Activated T-cell treated with anti-CD3 and anti-CD28 coated beads for 48 hours (primary cell): ENCODE measurements at regions not wholly inside any gene's neighbourhood (a gene's known extent, or its start where the extent isn't known, plus 50 kb on each side); places are given as distances from the start of the nearest gene placed in this dataset.
"Not testable (repeated sequence)": the region's sequence is repeated elsewhere in the genome, so short reads cannot be mapped to it uniquely, and the experiment has no call there.

Source experiments
- DNase-seq: peaks from one replicate; pipeline ENCODE4 v3.0.0-alpha.2; 2020; ENCODE audit warnings: low read depth

DNA sequence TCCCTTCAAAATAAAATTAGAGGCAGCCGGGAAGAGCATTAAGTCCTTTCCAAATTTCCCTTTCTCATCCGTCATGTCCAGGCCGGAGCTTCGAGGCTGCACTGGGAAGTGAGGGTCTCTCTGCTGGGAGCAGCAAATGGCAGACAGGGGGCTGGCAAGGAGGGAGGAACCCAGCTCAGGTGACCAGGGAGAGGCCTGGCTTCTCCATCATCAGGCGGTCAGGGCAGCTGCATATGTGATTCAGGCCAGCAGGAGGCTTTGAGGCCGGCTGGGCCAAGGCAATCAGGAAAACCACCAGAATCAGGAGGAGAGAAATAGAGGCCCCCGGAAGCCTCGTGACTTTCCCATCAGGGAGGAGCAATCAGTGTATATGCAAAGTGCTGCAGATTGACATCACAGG is 85.0 kb upstream of the RPL38 start:
- DNase-seq: no peak

DNA sequence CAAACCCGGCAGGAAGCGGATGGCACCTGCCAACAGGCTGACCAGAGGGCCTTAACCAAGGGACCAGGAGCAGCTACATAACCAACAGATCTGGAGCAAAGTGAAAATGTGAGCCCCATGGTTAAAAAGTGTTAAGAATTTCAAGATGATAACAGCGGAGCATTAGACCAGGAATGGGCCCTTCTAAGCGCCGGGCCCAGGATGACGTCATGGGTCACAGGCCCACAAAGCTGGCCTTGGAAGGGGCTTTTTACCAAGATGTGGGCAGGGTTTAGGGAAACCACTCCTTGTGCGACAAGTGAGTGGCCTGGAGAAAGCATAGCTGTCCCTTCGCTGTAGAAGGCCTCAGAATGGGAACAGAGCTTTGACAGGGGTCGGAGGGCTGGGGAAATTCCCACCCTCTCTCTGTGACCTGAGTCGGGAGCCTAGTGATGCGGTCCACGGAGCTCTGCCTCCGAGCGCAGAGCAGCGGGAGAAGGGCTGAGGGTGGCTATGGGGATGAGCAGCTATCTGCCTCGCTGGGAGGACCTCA is 84.4 kb upstream of the RPL38 start:
- DNase-seq: no peak

DNA sequence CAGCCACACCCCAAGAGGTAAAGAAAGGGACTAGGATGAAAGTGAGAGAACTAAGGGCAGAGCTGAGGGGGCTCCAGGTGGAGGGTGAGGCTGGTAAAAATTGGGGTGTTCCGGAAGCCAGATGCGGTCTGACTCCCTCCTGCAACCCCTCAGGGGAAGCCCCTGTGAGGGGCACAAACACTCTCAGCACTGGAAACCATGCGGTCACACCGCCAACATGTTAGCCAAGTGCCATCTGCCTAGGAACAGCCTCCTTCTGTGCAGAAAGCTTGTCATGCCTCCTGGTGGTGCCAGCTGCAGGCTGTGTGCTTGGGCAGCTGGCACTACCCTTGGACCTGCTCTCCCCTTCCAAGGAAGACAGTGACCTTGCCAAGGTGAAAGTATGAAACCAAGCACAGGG is 83.5 kb upstream of the RPL38 start:
- no peak for DNase-seq

DNA sequence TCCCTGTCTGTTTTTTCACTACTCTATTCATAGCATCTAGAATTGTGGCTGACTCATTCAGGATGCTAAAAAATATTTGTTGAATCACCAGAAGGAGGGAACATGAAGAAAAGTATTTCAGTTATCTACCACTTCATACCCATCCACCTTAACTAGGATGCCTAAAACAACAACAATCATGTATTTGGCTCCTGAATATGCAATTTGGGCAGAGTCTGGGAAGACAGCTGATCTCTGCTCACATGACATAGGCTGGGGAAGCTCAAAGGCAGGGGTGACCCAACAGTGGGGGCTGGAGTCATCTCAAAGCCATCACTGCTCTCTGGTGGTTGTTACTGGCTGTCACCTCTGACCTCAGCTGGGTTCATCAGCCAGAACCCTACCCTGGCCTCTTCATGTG is 80.1 kb upstream of the RPL38 start:
- DNase-seq: no peak

DNA sequence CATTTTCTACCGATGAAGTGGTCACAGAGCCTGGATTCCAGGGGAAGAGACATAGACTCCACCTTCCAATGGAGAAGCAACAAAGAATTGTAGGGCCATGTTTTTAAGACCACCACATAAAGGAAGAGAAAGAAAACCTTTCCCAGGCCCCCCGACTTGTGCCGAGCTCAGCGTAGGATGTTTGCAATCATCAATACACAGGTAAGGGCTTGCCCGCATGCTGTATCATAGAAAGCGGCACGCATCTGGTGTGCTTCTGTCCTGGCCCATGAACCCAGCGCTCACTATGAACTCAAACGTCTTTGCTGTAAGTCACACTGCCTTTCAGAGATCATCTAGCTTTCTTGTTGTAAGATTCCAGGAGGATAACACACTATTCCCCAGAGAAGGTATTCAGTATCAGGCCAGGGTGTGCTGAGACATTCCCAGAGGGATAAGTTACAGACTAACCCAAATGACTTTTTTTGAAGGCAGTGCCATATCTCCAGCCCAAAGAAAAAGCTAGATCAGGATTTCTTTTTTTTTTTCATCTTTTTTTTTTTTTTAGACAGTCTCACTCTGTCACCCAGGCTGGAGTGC is 79.5 kb upstream of the RPL38 start:
- no peak for DNase-seq

DNA sequence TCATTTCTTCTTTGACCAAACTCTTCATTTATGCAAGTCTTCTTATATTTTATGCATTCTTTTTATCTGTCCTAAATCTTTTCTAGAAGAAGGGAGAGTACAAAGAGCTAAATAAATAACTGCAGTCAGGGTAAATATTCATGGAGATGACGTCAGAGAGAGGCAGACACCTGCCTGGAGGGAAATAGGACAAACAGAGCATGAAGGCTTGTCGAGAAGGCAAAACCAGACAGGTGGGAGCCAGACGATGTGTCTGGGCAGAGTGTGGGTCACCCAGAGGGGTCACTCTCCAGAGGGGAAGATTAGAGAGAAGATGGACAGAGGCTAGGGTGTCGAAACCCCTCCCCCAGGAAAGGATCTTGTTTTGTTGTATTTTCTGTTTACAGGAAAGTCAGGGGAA is 78.3 kb upstream of the RPL38 start:
- DNase-seq: no peak

DNA sequence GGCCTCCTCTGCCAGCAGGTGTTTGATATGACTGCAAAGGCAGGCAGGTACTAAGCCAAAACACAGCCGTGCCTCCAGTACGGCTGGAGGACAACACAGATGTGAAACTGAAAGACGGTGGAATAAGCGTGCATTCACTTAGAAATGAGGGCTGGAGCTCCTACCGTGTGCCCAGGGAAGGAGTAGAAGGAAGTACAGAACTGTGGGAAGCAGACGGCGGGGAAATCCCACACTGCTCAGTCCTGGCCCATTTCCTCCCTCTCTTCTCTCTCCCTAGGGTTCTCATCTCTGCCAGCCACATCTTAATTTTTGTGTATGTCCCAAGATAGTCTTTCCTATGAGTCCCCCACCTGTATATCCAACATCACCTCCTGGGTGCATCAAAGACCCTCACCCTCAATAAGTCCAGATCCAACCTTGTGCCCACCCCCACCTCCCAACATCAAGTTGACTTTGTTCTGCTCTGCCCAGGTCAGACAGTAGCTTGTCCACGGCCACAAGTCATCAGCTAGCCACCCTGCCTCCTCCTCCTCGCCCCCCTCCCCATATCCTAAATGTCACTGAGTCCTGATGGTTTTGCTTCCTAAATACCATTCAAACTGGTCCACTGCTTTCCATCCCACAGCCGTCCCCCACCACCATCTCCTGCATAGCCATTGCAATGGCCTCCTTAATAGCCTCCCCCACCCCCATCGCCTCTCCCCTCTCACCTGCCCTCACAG is 77.1 kb upstream of the RPL38 start:
- no peak for DNase-seq

DNA sequence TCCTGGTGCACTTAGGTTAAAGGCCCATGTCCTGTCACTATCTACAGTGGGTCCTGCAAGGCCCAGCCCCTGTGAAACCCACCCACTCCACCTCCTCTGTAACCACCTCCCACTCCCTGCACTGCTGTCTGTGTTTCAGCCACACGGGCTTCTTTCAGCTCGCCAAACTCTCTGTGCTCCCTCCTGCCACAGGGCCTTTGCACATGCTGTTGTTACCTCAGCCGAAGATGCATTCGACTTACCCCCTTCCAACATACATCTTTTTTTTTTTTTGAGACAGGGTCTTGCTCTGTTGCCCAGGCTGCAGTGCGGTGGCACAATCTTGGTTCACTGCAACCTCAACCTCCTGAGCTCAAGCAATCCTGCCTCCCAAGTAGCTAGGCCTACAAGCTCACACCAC is 76.5 kb upstream of the RPL38 start:
- DNase-seq: no peak

DNA sequence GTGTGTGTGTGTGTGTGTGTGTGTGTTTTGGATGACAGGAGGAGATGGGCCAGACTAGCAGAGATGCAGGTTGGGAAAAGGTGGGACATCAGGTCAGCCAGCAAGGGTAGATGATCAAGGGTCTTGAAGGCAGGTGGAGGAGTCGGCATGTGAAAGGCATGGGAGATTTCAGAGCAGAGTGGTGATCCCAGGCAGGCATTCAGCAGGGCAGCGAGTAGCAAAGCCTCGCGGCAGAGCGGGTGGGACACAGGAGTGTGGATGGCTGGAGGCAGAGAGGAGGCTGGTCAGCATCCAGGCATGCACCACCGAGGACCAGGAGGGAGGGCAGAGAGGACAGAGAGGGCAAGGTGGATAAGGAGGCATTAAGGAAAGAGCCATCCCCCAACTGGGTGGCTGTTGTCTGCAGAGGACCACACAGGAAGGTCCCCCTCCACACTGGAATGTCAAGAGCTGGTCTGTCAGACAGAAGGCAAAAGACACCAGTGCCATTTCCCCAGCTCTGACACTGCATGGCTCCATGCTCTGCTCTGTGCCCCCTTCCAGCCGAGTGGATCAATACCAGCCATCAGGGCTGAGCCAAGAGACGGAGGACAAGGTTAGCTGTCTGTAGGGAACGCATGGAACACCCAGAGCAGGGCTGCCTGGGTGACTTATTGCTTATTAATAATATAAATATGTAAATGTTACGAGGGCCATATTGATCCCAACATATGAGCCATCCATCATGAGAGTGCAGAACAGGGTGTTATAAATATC is 74.8 kb upstream of the RPL38 start:
- no peak for DNase-seq

DNA sequence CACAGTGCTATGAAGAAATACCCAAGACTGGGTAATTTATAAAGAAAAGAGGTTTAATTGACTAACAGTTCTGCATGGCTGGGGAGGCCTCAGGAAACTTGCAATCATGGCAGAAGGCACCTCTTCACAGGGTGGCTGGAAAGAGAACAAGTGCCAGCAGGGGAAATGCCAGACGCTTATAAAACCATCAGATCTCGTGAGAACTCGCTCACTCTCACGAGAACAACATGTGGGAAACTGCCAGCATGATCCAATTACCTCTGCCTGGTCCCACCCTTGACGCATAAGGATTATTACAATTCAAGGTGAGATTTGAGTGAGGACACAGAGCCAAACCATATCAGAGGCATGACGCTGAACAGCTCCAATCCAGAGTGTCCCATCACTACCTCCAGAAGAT is 73.7 kb upstream of the RPL38 start:
- not testable (repeated sequence) for DNase-seq

DNA sequence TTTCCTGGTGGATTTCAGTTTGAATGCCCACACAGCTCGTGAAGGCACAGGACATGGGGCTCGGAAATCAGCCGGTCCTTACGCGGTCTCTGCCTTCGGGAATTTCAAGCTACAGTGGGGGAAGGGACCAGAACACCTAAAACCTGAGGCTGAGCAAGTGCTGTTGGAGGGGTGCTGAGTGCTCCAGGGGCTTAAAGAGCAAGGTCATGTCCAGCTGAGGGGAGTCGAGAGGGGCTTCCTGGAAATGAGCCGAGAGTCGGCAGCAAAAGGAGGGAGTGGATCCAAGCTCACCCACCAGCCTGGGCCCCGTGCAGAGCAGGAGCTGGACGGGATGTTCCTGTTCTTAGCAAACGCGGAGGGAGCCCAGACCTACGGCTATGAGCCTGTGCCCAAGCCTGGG is 73.2 kb upstream of the RPL38 start:
- DNase-seq: no peak

DNA sequence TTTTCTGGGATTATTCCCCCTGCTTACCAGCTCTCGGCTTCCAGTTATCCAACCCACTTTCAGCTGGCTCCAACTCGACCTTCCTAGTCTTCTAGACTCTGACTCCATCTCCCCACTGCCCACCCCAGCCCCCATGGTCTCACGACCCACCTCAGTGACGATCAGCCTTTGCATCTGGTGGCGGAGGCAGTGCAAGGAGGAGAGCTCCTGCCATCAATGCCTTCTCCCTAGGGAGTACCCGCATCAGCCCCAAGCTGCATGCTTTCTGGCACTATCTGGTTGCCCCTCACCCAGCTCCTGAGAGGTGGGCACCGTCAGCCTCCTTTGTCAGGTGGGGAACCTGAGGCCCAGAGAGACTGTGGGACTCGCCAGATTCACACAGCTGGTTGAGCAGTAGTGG is 72.6 kb upstream of the RPL38 start:
- DNase-seq: no peak

DNA sequence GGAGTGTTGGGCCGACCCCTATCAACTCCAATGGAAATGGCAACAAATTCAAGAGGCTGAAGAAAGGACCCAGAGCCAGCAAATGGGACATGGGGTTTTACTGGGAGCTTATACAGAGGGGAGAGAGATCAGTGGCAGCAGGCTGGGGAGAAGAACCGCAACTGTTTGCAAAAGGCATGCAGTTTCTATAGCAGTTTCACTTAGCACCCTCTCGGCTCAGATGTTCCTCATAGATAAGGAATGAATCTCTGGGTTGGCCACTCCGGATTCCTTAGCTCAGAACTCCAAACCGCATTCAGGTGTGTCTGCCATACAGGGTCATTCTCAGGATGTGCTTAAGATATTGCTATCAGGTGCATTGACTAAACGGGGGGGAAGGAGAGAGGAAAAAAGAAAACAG is 71.1 kb upstream of the RPL38 start:
- DNase-seq: no peak

DNA sequence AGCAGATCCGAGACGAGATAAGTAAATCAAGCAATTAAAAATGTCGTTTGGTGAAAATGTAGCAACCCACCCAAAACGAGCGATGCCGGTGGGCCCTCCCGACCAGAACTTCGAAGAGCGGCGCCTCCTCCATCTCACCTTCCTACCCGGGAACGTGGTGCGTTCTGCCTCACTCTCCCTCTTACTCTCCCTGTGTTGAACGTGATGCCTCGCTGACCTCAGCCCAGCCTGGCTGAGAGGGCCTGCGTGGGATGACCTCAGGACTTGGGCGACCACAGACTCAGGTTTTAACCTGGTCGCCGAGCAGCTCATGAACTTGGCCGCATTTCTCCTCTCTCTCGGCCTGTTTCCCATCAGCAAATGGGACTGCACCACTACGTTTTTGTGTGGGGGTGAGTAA is 69.7 kb upstream of the RPL38 start:
- no peak for DNase-seq

DNA sequence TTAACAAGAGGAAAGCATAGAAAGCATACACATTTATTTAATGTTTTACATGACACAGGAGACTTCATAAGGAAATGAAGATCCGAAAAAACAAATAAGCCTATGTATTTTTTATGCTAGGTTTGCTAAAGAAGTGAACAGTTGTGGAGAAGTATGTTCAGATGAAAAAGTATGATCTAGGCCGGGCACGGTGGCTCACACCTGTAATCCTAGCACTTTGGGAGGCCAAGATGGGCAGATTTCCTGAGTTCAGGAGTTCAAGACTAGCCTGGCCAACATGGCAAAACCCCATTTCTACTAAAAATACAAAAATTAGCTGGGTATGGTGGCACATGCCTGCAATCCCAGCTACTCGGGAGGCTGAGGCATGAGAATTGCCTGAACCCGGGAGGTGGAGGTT is 69.2 kb upstream of the RPL38 start:
- DNase-seq: not testable (repeated sequence)

DNA sequence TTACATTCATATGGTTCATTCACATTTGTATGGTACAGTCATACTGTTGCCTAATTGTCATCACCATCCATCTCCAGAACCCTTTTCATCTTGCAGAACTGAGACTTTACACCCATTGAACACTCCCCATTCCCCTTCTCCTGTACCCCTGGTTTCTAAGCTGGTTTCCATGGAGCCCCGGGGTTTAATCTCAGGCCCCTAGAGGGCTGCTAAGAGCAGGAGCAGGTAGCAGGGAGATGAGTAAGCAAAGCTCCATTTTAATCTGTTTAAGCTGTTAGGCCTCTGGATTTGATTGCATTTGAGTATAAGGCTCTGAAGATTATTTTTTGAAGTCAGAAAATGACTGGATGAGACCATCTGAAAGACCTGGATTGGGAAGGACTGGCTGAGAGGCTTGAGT is 68.5 kb upstream of the RPL38 start:
- DNase-seq: no peak

DNA sequence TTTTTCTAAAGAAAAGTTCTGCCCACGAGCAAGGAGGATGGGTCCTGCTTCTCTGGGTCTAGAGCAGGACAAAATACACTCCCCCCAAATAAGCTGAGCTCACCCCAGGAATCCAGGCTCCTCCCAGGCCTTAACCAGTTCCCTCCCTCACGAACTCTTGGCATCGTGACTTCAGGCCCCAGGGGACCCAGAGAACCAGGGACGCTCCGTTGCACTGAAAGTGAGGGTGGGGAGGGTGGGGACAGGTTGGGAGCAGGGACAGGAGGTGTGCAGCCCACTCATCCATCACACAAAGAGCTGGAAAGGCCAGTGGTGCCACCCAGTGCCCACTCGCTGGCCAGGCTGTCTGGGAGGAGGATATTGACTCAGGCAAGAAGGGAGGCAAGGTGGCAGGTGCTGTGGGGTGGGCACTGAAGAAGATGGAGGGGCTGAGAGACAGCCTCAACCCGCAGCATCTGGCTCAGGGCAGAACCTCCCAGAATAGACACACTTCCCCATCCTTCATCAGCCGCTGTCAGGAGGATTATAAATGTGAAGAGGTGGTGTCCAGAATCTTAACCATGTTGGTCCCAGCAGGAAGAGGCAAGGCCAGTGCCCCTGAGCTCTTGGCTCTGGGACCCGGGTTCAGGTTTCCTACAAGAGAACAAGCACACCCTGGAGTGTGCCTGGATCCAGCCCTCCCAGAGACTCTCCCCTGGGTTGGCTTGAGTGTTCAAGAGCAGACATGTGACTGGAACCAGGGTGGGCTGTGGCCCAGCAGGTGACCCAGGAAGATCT is 67.9 kb upstream of the RPL38 start:
- no peak for DNase-seq

DNA sequence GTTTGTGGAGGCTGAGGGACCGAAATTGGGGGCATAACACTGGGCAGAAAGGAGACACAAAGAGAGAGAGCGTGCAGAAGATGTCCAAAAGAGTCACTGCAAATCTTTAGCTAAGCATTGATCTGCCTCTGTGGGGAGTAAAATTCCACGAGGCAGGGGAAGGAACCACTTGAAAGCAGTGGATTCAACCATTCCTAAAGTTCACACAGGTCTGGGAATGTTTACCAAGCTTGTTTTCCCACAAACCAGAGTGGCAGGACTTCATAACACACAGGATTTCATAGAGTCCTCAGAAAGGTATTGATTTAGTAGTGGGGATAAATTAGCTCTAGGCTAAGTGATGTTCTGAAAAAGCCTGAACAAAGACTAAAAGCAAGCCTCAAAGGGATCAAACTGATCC is 66.1 kb upstream of the RPL38 start:
- DNase-seq: no peak

DNA sequence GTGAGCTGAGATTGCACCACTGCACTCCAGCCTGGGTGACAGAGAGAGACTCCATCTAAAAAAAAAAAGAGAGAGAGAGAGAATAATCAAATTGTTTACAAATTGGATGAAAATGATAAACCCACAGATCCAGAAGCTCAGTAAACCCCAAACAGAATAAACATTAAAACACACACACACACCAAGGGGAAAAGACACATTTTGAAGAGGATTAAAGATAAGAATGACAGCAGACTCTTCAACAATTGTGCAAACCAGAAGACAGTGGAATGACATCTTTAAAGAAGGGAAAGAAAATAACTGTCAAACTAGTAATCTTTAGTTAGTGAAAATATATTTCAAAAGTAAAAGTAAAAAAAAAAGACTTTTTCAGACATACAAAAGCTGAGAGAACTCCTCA is 64.4 kb upstream of the RPL38 start:
- DNase-seq: no peak

DNA sequence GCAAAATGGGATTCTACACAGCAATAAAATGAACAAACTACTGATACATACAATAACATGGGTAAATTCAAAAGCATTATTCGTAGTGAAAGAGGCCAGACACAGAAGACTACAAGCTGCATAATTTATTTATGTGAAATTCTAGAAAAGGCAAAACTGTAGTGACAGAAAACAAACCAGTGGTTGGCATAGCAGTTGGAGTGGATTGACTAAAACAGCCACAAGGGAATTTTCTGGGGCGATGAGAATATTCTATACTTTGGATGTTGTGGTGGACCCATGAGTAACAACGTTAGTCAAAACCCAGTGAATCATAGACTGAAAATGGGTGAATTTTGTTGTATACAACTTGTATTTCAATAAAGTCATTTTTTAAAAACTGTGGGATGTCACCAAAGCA is 63.2 kb upstream of the RPL38 start:
- no peak for DNase-seq

DNA sequence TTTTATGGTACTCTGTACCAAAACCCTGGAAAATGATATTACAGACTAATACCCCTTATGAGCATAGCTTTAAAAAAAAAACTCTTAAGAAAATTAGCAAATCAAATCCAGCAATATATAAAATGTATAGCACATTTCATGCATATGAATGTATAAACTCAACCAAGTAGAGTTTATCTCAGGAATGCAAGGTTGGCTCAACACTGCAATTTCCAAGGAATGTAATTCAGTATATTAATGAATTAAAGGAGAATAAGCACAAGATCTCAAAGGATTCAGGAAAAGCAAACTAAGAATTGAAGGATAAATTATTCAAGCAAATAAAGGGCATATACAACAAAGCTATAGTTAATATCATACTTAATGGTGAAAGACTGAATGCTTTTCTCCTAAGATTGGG is 61.9 kb upstream of the RPL38 start:
- DNase-seq: no peak

DNA sequence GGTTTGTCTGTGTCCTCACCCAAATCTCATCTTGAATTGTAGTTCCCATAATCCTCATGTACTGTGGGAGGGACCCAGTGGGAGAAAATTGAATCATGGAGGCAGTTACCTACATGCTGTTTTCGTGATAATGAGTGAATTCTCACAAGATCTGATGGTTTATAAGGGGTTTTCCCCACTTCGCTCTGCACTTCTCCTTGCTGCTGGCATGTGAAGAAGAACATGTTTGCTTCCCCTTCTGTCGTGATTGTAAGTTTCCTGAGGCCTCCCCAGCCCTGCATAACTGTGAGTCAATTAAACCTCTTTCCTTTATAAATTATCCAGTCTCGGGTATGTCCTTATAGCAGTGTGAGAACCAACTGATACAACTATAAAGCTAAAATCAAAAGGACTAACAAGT is 60.2 kb upstream of the RPL38 start:
- DNase-seq: not testable (repeated sequence)

DNA sequence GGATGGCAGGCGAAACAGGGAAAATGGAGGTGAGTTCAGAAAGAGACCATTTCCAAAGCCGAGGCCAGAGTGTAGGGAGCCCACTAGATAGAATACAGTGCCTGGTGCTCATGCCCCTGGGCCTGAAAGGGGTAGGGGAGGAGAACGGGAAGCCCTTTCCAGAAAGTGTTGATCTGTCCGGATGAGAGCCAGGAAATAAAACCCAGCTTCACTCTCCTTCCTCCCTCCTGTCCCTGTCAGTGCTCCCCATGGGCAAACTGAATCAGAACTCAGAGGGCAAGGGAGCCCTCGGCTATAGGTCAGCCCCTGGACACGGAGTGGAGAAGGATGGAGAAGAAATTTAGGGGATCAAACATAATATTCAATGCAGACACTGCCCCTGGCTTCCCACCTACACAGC is 57.7 kb upstream of the RPL38 start:
- DNase-seq: no peak
